ENCODE measurements at regions not wholly inside any gene's neighbourhood (a gene's known extent, or its start where the extent isn't known, plus 50 kb on each side); places are given as distances from the start of the nearest gene placed in this dataset.

GRCh38 chr5:82851471-82851870, 225.7 kb downstream of the TMEM167A start:
- POLR2A ChIA-PET: no interaction called here

More at GRCh38 chr5:82851471-82851870, 225.7 kb downstream of the TMEM167A start:
- H3K27ac Mint-ChIP-seq: no peak overlapping the region
- H3K4me3 Mint-ChIP-seq: no peak overlapping the region
- peaks cover 9% of the 10 kb centered on the region for H3K9me3 Mint-ChIP-seq
- H3K4me1 Mint-ChIP-seq: peaks cover 22% of the 10 kb centered on the region
- no peak for TF ChIP-seq STAT6 (CRISPR knock-in tag; conservative IDR thresholded peaks at IDR 0.05; ENCODE audit: low read depth)
- TF ChIP-seq ZMAT4 (CRISPR knock-in tag; IDR thresholded peaks at IDR 0.05): no peak
- TF ChIP-seq ZNF219 (CRISPR knock-in tag; IDR thresholded peaks at IDR 0.05; ENCODE audit: borderline replicate concordance): no peak
- no peak for TF ChIP-seq ETV6 (CRISPR knock-in tag; IDR thresholded peaks at IDR 0.05)
- no peak for TF ChIP-seq JAZF1 (CRISPR knock-in tag; IDR thresholded peaks at IDR 0.05)
- TF ChIP-seq ZSCAN18 (CRISPR knock-in tag; IDR thresholded peaks at IDR 0.05): no peak
- no peak for TF ChIP-seq ZNF671 (CRISPR knock-in tag; IDR thresholded peaks at IDR 0.05)
- TF ChIP-seq RELA (CRISPR knock-in tag; IDR thresholded peaks at IDR 0.05; ENCODE audit: borderline replicate concordance): no peak
- no peak for TF ChIP-seq ZBTB43 (CRISPR knock-in tag; IDR thresholded peaks at IDR 0.05)
- no peak for TF ChIP-seq ZNF425 (CRISPR knock-in tag; conservative IDR thresholded peaks at IDR 0.05)
- TF ChIP-seq MXD4 (CRISPR knock-in tag; IDR thresholded peaks at IDR 0.05; ENCODE audit: borderline replicate concordance): no peak
- no peak for TF ChIP-seq NFATC4 (CRISPR knock-in tag; IDR thresholded peaks at IDR 0.05)
- no peak for TF ChIP-seq TEAD4 (CRISPR knock-in tag; IDR thresholded peaks at IDR 0.05)
- no peak for TF ChIP-seq IRF1 (CRISPR knock-in tag; IDR thresholded peaks at IDR 0.05)
- TF ChIP-seq EMX1 (CRISPR knock-in tag; IDR thresholded peaks at IDR 0.05): no peak
- no peak for TF ChIP-seq ZNF263 (CRISPR knock-in tag; IDR thresholded peaks at IDR 0.05; ENCODE audit: low read depth)
- TF ChIP-seq ATF1 (CRISPR knock-in tag; IDR thresholded peaks at IDR 0.05): no peak
- CTCF ChIA-PET: no interaction called here
- H3K36me3 Mint-ChIP-seq: peaks cover 2% of the 10 kb centered on the region
- H3K27me3 Mint-ChIP-seq (ENCODE audit: low read depth): peaks cover 7% of the 10 kb centered on the region
- no peak for ATAC-seq
- DNase-seq (ENCODE audit: low spot score): no peak
